Pancreas (tissue), 10 donors: ENCODE measurements at regions not wholly inside any gene's neighbourhood (a gene's known extent, or its start where the extent isn't known, plus 50 kb on each side); places are given as distances from the start of the nearest gene placed in this dataset.

Source experiments
- ATAC-seq, 4 donors: fragments of 200-7000 bp; cut with Tn5 transposase; one replicate each; pipeline versions ENCODE4 v1.8.0 to v1.9.1; 2020; ENCODE audit warnings: mild to moderate bottlenecking in 4 of 4, moderate library complexity in 4 of 4
- DNase-seq, 6 donors: peaks; one replicate each; pipeline ENCODE4 v3.0.0-alpha.2; 2020
- FAIRE-seq: peaks from 2 replicates; lab custom pipeline; 2012; peaks lifted over from hg19 to GRCh38; lab: Jason Lieb, UNC
- H3K27ac ChIP-seq, 4 donors: fragments of 200-600 bp; sonication (generic); 1 replicate in 3 of 4; 2 replicates in 1 of 4; pipeline versions ENCODE4 v1.5.0 to v1.8.0; 2020
- H3K27me3 ChIP-seq, 4 donors: fragments of 200-600 bp; one replicate each; pipeline ENCODE4 v1.8.0; 2021
- H3K36me3 ChIP-seq, 3 donors: fragments of 200-600 bp; sonication (generic) in 1 of 3; one replicate each; pipeline versions ENCODE4 v1.5.0 to v1.8.0; 2020 to 2021
- H3K4me1 ChIP-seq, 3 donors: fragments of 200-600 bp; one replicate each; pipeline ENCODE4 v1.8.0; 2021
- H3K4me3 ChIP-seq, 4 donors: fragments of 200-600 bp; sonication (generic) in 2 of 4; one replicate each; pipeline versions ENCODE4 v1.5.0 to v1.8.0; 2020 to 2021
- H3K9me3 ChIP-seq, 4 donors: fragments of 200-600 bp; one replicate each; pipeline ENCODE4 v1.8.0; 2021
- CTCF ChIP-seq, 4 donors: fragments of 200-600 bp; sonication (generic) in 3 of 4; IDR thresholded peaks; one replicate each; pipeline versions ENCODE4 v1.5.0 to v1.8.0; 2021; ENCODE audit warnings: antibody characterized with exemption in 4 of 4
- WGBS, 2 donors: extraction: QIAGEN DNeasy Blood & Tissue Kit; methylation state at CpG; one replicate each; pipeline ENCODE4 v1.1.7; 2013; 5-methylcytosine and 5-hydroxymethylcytosine counted together
- intact Hi-C, 3 donors: fragments of 100-400 bp; cut with DNase I; formaldehyde crosslinking; loops; one replicate each; pipeline versions ENCODE4 v1.11.1 to v1.14.2; 2022
- donor health status: healthy with polysubstance abuse.
- donor health status: DM: no; HTN: no; CAD: no; lungs with moderate emphysema.
- donor health status: DM: no; HTN: no; CAD: no.
- donor health status: control.
- donor health status: control.
- donor health status: Bipolar disorder and iron deficiency.
- donor health status: DM: yes; HTN: yes; CAD: no.
- donor health status: DM: no; HTN: no; CAD: no.
- donor health status: DM: no; HTN: no; CAD: no.
- donor health status: DM: yes; HTN: yes; CAD: no.

- intact Hi-C loops, result no loop called here
- Histone ChIP-seq H3K4me1 (no peaks in the 10 kb centered on the region), H3K27me3 (no peaks in the 10 kb centered on the region), H3K4me3 (no peak overlapping the region), H3K36me3 (no peaks in the 10 kb centered on the region), H3K9me3 (no peaks in the 10 kb centered on the region), H3K27ac (no peak overlapping the region)
- no peak for TF ChIP-seq CTCF (IDR thresholded peaks at IDR 0.05)
- ATAC-seq (no peak), DNase-seq (no peak), FAIRE-seq (no peak)
- 48 to 52% methylated on average over 4 of the region's 4 CpGs for WGBS, 2 donors
Measured at GRCh38 chr12:115466076-115466475, 782.1 kb upstream of the TBX3 start.

GRCh38 chr12:115464661-115465060 lies 780.7 kb upstream of the TBX3 start:
- DNase-seq, result no peak
- no peak for ATAC-seq
- no peaks in the 10 kb centered on the region for H3K9me3 ChIP-seq
- no peaks in the 10 kb centered on the region for H3K27me3 ChIP-seq
- 67 to 74% methylated on average over 7 of the region's 7 CpGs for WGBS, 2 donors
- no peaks in the 10 kb centered on the region for H3K36me3 ChIP-seq
- intact Hi-C loops, result no loop called here
- H3K27ac ChIP-seq, result no peak overlapping the region
- H3K4me1 ChIP-seq, result no peaks in the 10 kb centered on the region
- no peak for FAIRE-seq
- TF ChIP-seq CTCF (IDR thresholded peaks at IDR 0.05), result no peak
- no peak overlapping the region for H3K4me3 ChIP-seq

- intact Hi-C loops, result no loop called here
- no peak for FAIRE-seq
- no peaks in the 10 kb centered on the region for H3K36me3 ChIP-seq
- no peak for ATAC-seq
- H3K27me3 ChIP-seq, result no peaks in the 10 kb centered on the region
- H3K27ac ChIP-seq, result no peak overlapping the region
- H3K9me3 ChIP-seq, result no peaks in the 10 kb centered on the region
- 43 to 53% methylated on average over 9 of the region's 9 CpGs for WGBS, 2 donors
- H3K4me1 ChIP-seq, result no peaks in the 10 kb centered on the region
- no peak for TF ChIP-seq CTCF (IDR thresholded peaks at IDR 0.05)
- H3K4me3 ChIP-seq, result no peak overlapping the region
- DNase-seq, result no peak
Measured at GRCh38 chr12:115464111-115464581, 780.2 kb upstream of the TBX3 start.

GRCh38 chr12:115461401-115461800 lies 777.4 kb upstream of the TBX3 start:
- Histone ChIP-seq H3K27ac (no peak overlapping the region), H3K9me3 (no peaks in the 10 kb centered on the region), H3K27me3 (no peaks in the 10 kb centered on the region), H3K4me3 (no peak overlapping the region), H3K36me3 (no peaks in the 10 kb centered on the region), H3K4me1 (no peaks in the 10 kb centered on the region)
- FAIRE-seq (peak; percentile 75), ATAC-seq (no peak), DNase-seq (no peak)
- TF ChIP-seq CTCF (IDR thresholded peaks at IDR 0.05), result no peak
- intact Hi-C loops, result no loop called here

- ATAC-seq (no peak), DNase-seq (no peak), FAIRE-seq (no peak)
- Histone ChIP-seq H3K27me3 (no peaks in the 10 kb centered on the region), H3K27ac (no peak overlapping the region), H3K9me3 (no peaks in the 10 kb centered on the region), H3K4me1 (no peaks in the 10 kb centered on the region), H3K4me3 (no peak overlapping the region), H3K36me3 (no peaks in the 10 kb centered on the region)
- 54 to 57% methylated on average over 3 of the region's 3 CpGs for WGBS, 2 donors
- intact Hi-C loops, result no loop called here
- no peak for TF ChIP-seq CTCF (IDR thresholded peaks at IDR 0.05)
Measured at GRCh38 chr12:115457798-115458197, 773.8 kb upstream of the TBX3 start.
